ENCODE measurements at regions not wholly inside any gene's neighbourhood (a gene's known extent, or its start where the extent isn't known, plus 50 kb on each side); places are given as distances from the start of the nearest gene placed in this dataset.

- no peak for TF ChIP-seq POLR2A (IDR thresholded peaks at IDR 0.05)
- no peak for TF ChIP-seq CTCF (IDR thresholded peaks at IDR 0.05 in 4 of 5, conservative IDR thresholded peaks at IDR 0.05 in 1 of 5)
These were observed 50.8 kb upstream of the NOTCH1 start for GRCh38 chr9:136596630-136597031.
